TTC549 (cell line): ENCODE measurements at regions not wholly inside any gene's neighbourhood (a gene's known extent, or its start where the extent isn't known, plus 50 kb on each side); places are given as distances from the start of the nearest gene placed in this dataset.
"Not testable (repeated sequence)": the region's sequence is repeated elsewhere in the genome, so short reads cannot be mapped to it uniquely, and the experiment has no call there.

Experiments
- FAIRE-seq: peaks from 2 replicates; lab custom pipeline; 2012; peaks lifted over from hg19 to GRCh38; lab: Jason Lieb, UNC

DNA sequence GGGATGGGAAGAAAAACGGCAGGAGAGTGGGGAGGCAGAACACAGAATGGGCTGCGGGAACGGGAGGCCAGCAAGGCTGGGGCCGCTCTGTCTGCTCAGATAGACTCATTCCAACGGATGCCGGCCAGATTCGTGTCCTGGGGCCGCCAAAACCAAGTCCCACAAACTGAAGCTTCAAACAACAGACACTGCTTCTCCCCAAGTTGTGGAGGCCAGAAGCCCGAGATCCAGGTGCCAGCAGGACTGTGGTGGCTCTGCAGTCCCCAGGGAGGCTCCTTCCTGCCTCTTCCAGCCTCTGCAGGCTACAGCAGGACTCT lies 100.6 kb downstream of the ADRA2C start:
- FAIRE-seq, result no peak

- no peak for FAIRE-seq
Measured at GRCh38 chr4:3867403-3868100, 101.4 kb downstream of the ADRA2C start.

GRCh38 chr4:3868211-3869173 lies 102.3 kb downstream of the ADRA2C start:
- FAIRE-seq, result no peak

DNA sequence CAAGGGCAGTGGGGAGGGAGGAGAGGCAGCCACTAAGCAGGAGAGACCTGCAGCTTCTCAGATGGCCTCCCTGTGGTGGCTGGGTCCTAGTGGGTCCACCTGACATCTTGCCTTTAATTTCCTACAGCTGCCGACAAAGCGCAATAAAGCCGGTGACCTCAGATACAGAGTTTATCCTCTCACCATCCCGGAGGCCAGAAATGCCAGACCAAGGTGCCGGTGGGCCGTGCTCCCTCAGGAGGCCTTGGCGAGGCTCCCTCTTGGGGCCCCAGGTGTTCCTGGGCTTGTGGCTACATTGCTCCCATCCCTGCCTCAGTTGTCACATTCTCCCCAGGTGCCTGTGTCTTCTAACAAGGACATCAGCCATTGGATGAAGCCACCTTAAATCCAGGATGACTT lies 103.0 kb downstream of the ADRA2C start:
- FAIRE-seq, result no peak

DNA sequence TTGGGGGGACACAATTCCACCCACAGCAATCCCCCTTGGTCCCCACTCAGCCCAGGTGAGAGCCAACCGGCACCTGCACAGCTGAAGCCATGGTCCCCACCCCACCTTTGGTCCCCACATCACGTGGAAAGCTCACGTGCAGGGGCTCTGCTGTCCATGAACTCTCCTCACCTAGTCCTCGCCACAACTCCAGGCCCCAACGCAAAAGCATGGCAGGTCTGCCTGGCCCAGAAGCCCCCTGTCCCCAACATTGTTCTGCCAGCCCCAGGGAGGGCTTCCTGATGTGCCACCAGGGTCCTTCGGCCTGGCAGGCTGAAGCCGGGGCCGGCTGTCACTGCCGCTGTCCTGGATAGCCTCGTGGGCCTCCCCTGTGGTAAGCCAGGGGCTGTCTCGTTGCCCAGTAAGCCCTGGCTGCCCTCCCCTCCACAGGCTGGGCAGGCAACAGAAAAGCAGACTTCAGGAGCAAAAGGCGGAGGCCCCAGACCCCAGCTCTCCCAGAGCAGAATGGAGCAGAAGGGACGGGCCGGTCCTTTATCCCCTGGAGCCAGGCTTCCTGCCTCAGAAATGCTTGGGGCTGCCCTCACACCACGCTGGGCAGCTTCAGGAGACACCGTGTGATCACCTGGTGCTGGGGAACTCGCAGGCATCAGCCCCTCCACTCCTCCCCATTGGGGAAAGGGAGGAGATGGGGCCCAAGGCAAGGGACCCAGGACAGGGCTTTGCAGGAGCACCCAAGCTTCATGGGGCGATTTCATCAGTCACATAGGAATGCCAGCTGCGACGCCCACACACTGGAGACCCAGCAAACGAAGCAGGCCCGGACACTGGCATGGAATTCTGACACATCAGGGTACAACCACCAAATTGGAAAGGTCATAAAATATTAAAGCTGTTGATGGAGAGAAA lies 103.7 kb downstream of the ADRA2C start:
- no peak for FAIRE-seq

DNA sequence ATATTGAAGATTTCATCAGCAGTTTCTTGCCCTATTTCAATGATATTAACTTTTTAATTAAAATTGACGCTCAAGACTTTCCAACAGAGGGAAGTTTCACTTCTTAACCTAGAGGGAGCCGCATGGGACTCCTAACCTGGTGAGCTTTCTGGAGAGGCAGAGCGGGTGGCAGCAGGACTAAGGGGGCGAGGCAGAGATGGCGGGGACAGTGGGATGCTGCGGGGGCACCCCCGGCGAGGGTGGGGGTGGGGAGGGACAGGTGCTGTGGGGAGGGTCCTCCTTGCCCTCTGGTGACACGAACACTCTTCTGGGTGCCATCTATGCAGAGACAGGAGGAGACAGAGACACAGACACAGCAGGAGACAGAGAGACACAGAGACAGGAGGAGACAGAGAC lies 104.4 kb downstream of the ADRA2C start:
- no peak for FAIRE-seq

- no peak for FAIRE-seq
Measured at GRCh38 chr4:3871181-3871852, 105.1 kb downstream of the ADRA2C start.

- no peak for FAIRE-seq
Measured at GRCh38 chr4:3871881-3872833, 106.0 kb downstream of the ADRA2C start.

- FAIRE-seq, result no peak
Measured at GRCh38 chr4:3872834-3873313, 106.7 kb downstream of the ADRA2C start.

GRCh38 chr4:3873408-3874027 lies 107.3 kb downstream of the ADRA2C start:
- no peak for FAIRE-seq

DNA sequence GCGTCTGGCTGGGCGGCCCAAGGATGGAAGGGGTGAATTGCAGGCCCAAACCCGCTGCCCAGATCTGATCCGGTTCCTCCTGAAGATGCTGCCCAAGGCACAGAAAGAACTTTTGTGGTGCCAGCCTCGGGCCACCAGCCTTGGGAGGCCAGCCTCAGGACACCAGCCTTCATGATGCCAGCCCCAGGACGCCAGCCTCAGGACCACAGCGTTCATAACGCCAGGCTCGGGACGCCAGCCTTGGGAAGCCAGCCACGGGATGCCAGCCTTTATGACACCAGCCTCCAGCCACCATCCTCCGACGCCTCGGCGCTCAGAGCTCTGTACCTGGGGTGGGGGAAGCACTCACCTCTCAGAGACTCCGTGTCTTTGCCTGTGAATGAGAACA lies 107.8 kb downstream of the ADRA2C start:
- FAIRE-seq, result no peak

DNA sequence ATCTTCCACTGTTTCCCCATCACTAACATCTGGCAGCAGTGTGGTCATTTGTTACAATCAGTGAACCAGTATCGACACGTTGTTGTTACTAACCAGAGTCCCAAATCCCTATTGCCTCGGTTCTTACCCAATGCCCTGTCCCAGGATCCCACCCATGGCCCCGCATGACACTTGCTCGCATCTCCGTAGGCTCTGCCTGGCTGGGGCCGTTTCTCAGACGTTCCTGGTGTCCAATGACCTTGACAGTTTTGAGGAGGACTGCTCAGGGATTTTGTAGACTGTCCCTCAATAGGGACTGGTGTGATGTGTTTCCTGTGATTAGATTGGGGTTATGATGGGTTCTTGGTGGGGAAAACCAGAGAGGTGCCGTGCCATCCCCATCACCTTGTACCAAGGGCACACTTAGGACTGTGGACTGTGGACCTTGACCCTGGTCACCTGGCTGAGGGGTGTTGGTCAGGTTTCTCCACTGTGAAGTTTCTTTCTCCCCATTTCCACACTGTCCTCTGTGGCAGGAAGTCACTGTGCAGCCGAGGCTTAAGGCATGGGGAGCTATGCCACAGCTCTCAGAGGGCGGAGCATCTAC lies 108.4 kb downstream of the ADRA2C start:
- no peak for FAIRE-seq

GRCh38 chr4:3875466-3875865 lies 109.3 kb downstream of the ADRA2C start:
- no peak for FAIRE-seq

DNA sequence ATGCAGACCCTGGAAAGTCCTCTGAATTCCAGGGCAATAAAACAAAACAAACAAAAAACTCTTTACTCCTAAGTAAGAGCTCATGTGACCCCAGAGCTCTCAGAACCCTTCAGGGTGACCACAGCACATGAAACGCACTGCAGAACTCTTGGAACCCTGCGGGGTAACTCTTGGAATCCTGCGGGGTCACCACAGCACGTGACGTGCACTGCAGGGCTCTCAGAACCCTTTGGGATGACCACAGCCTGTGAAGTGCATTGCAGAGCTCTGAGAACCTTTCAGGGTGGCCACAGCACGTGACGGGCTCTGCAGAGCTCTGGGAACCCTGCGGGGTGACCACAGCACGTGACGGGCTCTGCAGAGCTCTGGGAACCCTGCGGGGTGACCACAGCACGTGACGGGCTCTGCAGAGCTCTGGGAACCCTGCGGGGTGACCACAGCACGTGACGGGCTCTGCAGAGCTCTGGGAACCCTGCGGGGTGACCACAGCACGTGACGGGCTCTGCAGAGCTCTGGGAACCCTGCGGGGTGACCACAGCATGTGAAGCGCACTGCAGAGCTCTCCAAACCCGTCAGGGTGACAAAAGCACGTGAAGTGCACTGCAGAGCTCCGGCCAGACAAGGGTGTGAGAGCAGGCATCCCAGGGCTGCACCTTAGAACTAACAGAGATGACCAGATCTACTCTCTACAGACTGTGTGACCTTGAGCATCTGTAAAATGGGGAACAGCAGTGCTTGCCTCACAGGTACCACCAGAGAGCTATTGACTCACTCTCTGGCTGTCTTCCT lies 110.1 kb downstream of the ADRA2C start:
- FAIRE-seq, result not testable (repeated sequence)

GRCh38 chr4:3877236-3877635 lies 111.1 kb downstream of the ADRA2C start:
- no peak for FAIRE-seq

DNA sequence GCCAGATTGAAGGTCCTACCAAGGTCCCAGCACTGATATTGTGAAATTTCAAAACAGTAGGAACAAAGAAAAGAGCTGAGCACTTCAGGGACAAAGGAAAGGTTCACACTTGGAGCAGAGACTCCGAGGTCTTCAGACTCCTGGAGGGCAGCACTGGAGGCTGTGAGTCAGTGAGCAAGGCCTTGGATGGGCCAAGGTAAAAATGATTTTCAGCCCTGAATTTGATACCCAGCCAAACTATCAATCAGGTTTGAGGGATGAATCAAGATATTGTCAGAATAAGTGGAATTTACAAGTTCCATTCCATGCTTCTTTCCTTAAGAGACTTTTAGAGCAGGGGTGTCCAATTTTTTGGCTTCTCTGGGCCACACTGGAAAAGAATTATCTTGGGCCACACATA lies 111.7 kb downstream of the ADRA2C start:
- no peak for FAIRE-seq

GRCh38 chr4:3878678-3879077 lies 112.5 kb downstream of the ADRA2C start:
- FAIRE-seq, result no peak

- FAIRE-seq, result no peak
Measured at GRCh38 chr4:3879681-3880614, 113.8 kb downstream of the ADRA2C start.
